HG03520 (cell line): ENCODE measurements at regions not wholly inside any gene's neighbourhood (a gene's known extent, or its start where the extent isn't known, plus 50 kb on each side); places are given as distances from the start of the nearest gene placed in this dataset.
"Not testable (repeated sequence)": the region's sequence is repeated elsewhere in the genome, so short reads cannot be mapped to it uniquely, and the experiment has no call there.

Experiments used
- ATAC-seq: cut with Tn5 transposase; IDR thresholded peaks from one replicate; pipeline ENCODE4 v1.9.1; 2021; ENCODE audit warnings: mild to moderate bottlenecking, moderate library complexity; ENCODE audit not compliant: unreplicated experiment

- ATAC-seq = no peak
These were observed 488.4 kb upstream of the JAG1 start for GRCh38 chr20:11162026-11162775.

- no peak for ATAC-seq
These were observed 492.0 kb upstream of the JAG1 start for GRCh38 chr20:11165789-11166188.

GRCh38 chr20:11166712-11167111 is 492.9 kb upstream of the JAG1 start:
- ATAC-seq = no peak

- no peak for ATAC-seq
These were observed 494.2 kb upstream of the JAG1 start for GRCh38 chr20:11168026-11168425.

- no peak for ATAC-seq
These were observed 496.2 kb upstream of the JAG1 start for GRCh38 chr20:11170025-11170424.

- ATAC-seq = no peak
These were observed 496.8 kb upstream of the JAG1 start for GRCh38 chr20:11170565-11170964.

- ATAC-seq = no peak
These were observed 499.1 kb upstream of the JAG1 start for GRCh38 chr20:11172881-11173280.

GRCh38 chr20:11173916-11174315 is 500.1 kb upstream of the JAG1 start:
- ATAC-seq = no peak

- ATAC-seq = no peak
These were observed 501.1 kb upstream of the JAG1 start for GRCh38 chr20:11174861-11175260.

- no peak for ATAC-seq
These were observed 502.6 kb upstream of the JAG1 start for GRCh38 chr20:11176431-11176830.

GRCh38 chr20:11178946-11179654 is 505.3 kb upstream of the JAG1 start:
- no peak for ATAC-seq

GRCh38 chr20:11180186-11180585 is 506.4 kb upstream of the JAG1 start:
- no peak for ATAC-seq

- not testable (repeated sequence) for ATAC-seq
These were observed 507.3 kb upstream of the JAG1 start for GRCh38 chr20:11181129-11181528.

- no peak for ATAC-seq
These were observed 508.2 kb upstream of the JAG1 start for GRCh38 chr20:11181966-11182365.

GRCh38 chr20:11182720-11183119 is 508.9 kb upstream of the JAG1 start:
- ATAC-seq = no peak

GRCh38 chr20:11186301-11187008 is 512.7 kb upstream of the JAG1 start:
- ATAC-seq = no peak

- ATAC-seq = no peak
These were observed 515.2 kb upstream of the JAG1 start for GRCh38 chr20:11188843-11189603.

GRCh38 chr20:11190741-11191140 is 516.9 kb upstream of the JAG1 start:
- ATAC-seq = no peak

GRCh38 chr20:11192106-11192505 is 518.3 kb upstream of the JAG1 start:
- no peak for ATAC-seq

GRCh38 chr20:11193241-11193640 is 519.4 kb upstream of the JAG1 start:
- no peak for ATAC-seq

GRCh38 chr20:11195169-11195568 is 521.4 kb upstream of the JAG1 start:
- no peak for ATAC-seq
